Type B pancreatic cell (in vitro differentiated cells): ENCODE measurements at regions not wholly inside any gene's neighbourhood (a gene's known extent, or its start where the extent isn't known, plus 50 kb on each side); places are given as distances from the start of the nearest gene placed in this dataset.
"Not testable (repeated sequence)": the region's sequence is repeated elsewhere in the genome, so short reads cannot be mapped to it uniquely, and the experiment has no call there.

ENCODE experiments used
- DNase-seq: peaks from one replicate; pipeline ENCODE4 v3.0.0; 2021; ENCODE audit warnings: mixed read lengths; ENCODE audit not compliant: unreplicated experiment; ENCODE audit errors: extremely low spot score
- H3K27ac Mint-ChIP-seq: 2 replicates; pipeline ENCODE4 v1.8.0; 2021; ENCODE audit warnings: mild to moderate bottlenecking, mixed read lengths
- H3K27me3 Mint-ChIP-seq: 2 replicates; pipeline ENCODE4 v1.8.0; 2021; ENCODE audit warnings: mixed read lengths
- H3K36me3 Mint-ChIP-seq: 2 replicates; pipeline ENCODE4 v1.8.0; 2021; ENCODE audit warnings: mixed read lengths
- H3K4me1 Mint-ChIP-seq: one replicate; pipeline ENCODE4 v1.8.0; 2021; ENCODE audit warnings: mixed read lengths; ENCODE audit not compliant: unreplicated experiment
- H3K4me3 Mint-ChIP-seq: 2 replicates; pipeline ENCODE4 v1.8.0; 2021; ENCODE audit warnings: mild to moderate bottlenecking, mixed read lengths
- H3K9me3 Mint-ChIP-seq: 2 replicates; pipeline ENCODE4 v1.8.0; 2021; ENCODE audit warnings: mixed read lengths
- TF ChIP-seq, protein P1 (sequence below): fragments of 200-600 bp; sonication (generic); conservative IDR thresholded peaks from 2 replicates; pipeline ENCODE4 v1.5.0; 2021; ENCODE audit warnings: antibody characterized with exemption, mild to moderate bottlenecking

DNA sequence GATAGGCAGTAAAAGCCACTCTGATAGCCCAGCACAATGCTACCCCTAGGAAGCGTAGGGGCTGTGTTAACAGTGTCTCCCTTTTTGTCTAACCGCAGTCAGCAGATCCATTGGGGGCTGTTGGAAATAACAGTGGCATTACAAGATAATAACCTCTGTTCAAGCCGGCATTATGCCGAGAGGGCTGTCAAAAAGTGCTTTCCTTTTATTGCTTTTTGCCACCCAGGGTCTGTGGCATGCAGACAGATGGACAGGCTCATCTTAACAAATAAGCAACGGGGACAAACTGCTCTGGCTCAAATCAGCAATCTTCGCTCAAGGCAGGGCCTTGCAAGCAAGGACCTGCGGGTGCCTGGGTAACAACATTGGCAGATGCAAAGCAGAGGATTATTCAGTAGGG lies 123.3 kb downstream of the TLR4 start:
- Mint-ChIP-seq H3K4me3 (no peak overlapping the region), H3K9me3 (no peaks in the 10 kb centered on the region), H3K27me3 (no peaks in the 10 kb centered on the region), H3K36me3 (no peaks in the 10 kb centered on the region), H3K27ac (no peak overlapping the region), H3K4me1 (no peaks in the 10 kb centered on the region)
- DNase-seq = no peak
- TF ChIP-seq, protein P1, sequence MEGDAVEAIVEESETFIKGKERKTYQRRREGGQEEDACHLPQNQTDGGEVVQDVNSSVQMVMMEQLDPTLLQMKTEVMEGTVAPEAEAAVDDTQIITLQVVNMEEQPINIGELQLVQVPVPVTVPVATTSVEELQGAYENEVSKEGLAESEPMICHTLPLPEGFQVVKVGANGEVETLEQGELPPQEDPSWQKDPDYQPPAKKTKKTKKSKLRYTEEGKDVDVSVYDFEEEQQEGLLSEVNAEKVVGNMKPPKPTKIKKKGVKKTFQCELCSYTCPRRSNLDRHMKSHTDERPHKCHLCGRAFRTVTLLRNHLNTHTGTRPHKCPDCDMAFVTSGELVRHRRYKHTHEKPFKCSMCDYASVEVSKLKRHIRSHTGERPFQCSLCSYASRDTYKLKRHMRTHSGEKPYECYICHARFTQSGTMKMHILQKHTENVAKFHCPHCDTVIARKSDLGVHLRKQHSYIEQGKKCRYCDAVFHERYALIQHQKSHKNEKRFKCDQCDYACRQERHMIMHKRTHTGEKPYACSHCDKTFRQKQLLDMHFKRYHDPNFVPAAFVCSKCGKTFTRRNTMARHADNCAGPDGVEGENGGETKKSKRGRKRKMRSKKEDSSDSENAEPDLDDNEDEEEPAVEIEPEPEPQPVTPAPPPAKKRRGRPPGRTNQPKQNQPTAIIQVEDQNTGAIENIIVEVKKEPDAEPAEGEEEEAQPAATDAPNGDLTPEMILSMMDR = no peak

DNA sequence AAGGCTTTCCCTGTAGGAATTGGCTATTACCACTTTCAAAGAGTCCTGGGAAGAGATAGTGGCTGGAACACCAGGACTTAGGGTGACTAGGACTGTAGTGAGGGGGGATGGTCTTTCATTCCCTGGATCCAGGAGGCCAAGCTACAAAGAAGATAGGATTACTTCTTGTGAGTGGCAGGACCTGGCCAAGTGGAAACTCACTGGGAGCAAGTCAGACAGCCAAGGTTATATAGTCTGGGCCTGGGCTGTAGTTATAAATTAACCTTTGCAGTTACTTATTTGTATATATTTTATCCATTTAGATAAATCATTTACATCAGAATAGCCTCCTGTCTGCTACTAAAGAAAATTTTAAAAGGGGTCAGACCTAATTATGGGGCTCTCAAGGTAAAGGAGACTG lies 124.3 kb downstream of the TLR4 start:
- DNase-seq = no peak
- no peaks in the 10 kb centered on the region for H3K9me3 Mint-ChIP-seq
- TF ChIP-seq, protein P1 = no peak
- H3K27ac Mint-ChIP-seq = no peak overlapping the region
- H3K4me3 Mint-ChIP-seq = no peak overlapping the region
- H3K4me1 Mint-ChIP-seq = no peaks in the 10 kb centered on the region
- H3K36me3 Mint-ChIP-seq = no peaks in the 10 kb centered on the region
- H3K27me3 Mint-ChIP-seq = no peaks in the 10 kb centered on the region

DNA sequence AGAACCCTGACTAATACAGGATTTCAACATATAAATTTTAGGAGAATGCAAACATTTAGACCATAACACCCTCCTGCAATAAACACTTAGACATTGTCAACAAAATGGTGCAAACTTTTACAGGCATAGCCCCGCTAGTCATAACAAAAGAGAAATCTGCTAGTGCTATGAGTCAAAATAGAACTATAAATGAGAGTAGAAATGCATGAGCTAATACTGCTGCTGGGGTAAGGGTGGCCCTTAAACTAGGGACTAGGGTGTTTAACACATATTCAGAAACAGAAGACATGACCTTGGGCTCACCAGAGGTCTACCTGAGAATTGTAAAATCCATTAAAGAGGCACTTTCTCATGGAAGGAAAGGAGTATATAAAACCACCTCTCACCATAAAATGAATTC lies 131.6 kb downstream of the TLR4 start:
- TF ChIP-seq, protein P1 = no peak
- Mint-ChIP-seq H3K4me1 (no peaks in the 10 kb centered on the region), H3K27ac (no peak overlapping the region), H3K36me3 (no peaks in the 10 kb centered on the region), H3K9me3 (no peaks in the 10 kb centered on the region), H3K4me3 (no peak overlapping the region), H3K27me3 (peaks cover 4% of the 10 kb centered on the region)
- no peak for DNase-seq

DNA sequence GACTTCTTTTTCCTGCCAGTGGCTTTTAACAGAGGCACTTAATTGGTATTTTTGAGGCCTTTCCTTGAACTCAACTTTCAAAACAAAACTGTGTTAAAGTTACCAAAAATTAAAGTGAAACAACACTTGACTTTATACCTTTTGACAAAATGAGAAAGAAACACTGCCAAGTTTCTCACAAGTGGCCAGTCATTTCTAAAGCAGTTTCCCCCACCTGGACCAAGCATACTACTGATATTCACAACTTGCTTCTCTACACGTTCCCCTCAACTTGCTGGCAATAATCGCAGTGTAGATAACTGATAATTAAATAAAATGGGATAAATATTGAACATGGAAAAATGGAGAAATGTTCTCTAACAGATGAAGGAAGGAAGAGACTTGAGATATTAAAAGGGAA lies 135.7 kb downstream of the TLR4 start:
- no peaks in the 10 kb centered on the region for H3K9me3 Mint-ChIP-seq
- H3K36me3 Mint-ChIP-seq = no peaks in the 10 kb centered on the region
- H3K4me1 Mint-ChIP-seq = no peaks in the 10 kb centered on the region

DNA sequence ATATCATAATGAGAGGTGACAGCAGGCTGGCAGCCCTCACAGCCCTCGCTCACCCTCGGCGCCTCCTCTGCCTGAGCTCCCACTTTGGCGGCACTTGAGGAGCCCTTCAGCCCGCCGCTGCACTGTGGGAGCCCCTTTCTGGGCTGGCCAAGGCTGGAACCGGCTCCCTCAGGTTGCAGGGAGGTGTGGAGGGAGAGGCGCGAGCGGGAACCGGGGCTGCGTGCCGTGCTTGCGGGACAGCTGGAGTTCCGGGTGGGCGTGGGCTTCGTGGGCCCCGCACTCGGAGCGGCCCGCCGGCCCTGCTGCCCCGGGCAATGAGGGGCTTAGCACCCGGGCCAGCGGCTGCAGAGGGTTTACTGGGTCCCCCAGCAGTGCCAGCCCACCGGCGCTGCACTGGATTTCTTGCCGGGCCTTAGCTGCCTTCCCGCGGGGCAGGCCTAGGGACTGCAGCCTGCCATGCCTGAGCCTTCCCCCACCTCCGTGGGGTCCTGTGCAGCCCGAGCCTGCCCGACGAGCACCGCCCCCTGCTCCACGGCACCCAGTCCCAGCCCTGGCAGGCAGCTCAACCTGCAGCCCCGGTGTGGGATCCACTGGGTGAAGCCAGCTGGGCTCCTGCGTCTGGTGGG lies 147.7 kb downstream of the TLR4 start:
- DNase-seq, H3K9me3 Mint-ChIP-seq, H3K27me3 Mint-ChIP-seq, H3K27ac Mint-ChIP-seq, H3K4me3 Mint-ChIP-seq, H3K4me1 Mint-ChIP-seq, H3K36me3 Mint-ChIP-seq: not testable (repeated sequence)

More for the DNA sequence above, 135.7 kb downstream of the TLR4 start:
- TF ChIP-seq, protein P1 = no peak
- no peak overlapping the region for H3K4me3 Mint-ChIP-seq
- DNase-seq = no peak
- peaks cover 4% of the 10 kb centered on the region for H3K27me3 Mint-ChIP-seq
- H3K27ac Mint-ChIP-seq = no peak overlapping the region

DNA sequence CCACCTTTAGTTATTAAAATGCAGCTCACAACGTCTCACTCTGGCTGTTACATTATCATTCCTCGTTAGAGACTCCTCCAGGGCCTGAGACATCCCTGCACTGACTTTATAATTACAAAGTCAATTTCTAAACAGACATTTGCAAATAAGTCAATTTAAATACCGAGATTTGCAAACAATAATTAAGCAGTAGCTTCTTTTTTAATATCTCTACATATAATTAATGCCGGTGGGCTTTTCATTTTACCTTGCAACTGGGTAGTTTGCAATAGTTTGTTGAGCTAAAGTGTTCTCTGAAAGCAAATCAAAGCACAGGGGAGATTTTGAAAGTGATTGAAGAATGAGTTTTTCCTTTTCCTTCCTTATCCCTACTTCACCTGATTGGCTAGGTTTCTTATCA lies 154.4 kb downstream of the TLR4 start:
- TF ChIP-seq, protein P1 = no peak
- DNase-seq = no peak
- no peaks in the 10 kb centered on the region for H3K27me3 Mint-ChIP-seq
- H3K4me1 Mint-ChIP-seq = no peaks in the 10 kb centered on the region
- H3K4me3 Mint-ChIP-seq = no peak overlapping the region
- no peaks in the 10 kb centered on the region for H3K9me3 Mint-ChIP-seq
- no peak overlapping the region for H3K27ac Mint-ChIP-seq
- H3K36me3 Mint-ChIP-seq = no peaks in the 10 kb centered on the region
